RWPE2 (cell line): ENCODE measurements at regions not wholly inside any gene's neighbourhood (a gene's known extent, or its start where the extent isn't known, plus 50 kb on each side); places are given as distances from the start of the nearest gene placed in this dataset.
A peak's percentile ranks its signal among the peaks of the same experiment; 100 is the strongest.

Experiments
- ATAC-seq: fragments of 200-7000 bp; cut with Tn5 transposase; 3 replicates; pipeline ENCODE4 v1.9.1; 2021; ENCODE audit warnings: low read depth
- DNase-seq: peaks from one replicate; pipeline ENCODE4 v3.0.0-alpha.2; 2020; ENCODE audit warnings: low spot score
- H3K27ac ChIP-seq: fragments of 450-650 bp; 2 replicates; pipeline ENCODE4 v1.5.1; 2017; ENCODE audit warnings: mild to moderate bottlenecking; ENCODE audit not compliant: poor library complexity, severe bottlenecking
- H3K27me3 ChIP-seq: fragments of 250-450 bp; sonication (Bioruptor Pico); 2 replicates; pipeline ENCODE4 v1.5.1; 2021; ENCODE audit warnings: mild to moderate bottlenecking, moderate library complexity; ENCODE audit not compliant: insufficient read depth, poor library complexity, severe bottlenecking
- H3K36me3 ChIP-seq: fragments of 250-450 bp; sonication (Bioruptor Pico); 2 replicates; pipeline ENCODE4 v1.5.1; 2020; ENCODE audit warnings: low read depth, mild to moderate bottlenecking, moderate library complexity
- H3K4me1 ChIP-seq: fragments of 250-450 bp; sonication (Bioruptor Pico); 2 replicates; pipeline ENCODE4 v1.5.1; 2021; ENCODE audit warnings: mild to moderate bottlenecking, moderate library complexity; ENCODE audit not compliant: insufficient read depth, poor library complexity, severe bottlenecking
- H3K4me3 ChIP-seq: fragments of 250-450 bp; sonication (Bioruptor Pico); 2 replicates; pipeline ENCODE4 v1.5.1; 2021; ENCODE audit warnings: mild to moderate bottlenecking, moderate library complexity; ENCODE audit not compliant: severe bottlenecking
- H3K9me3 ChIP-seq: fragments of 250-450 bp; sonication (Bioruptor Pico); 2 replicates; pipeline ENCODE4 v1.5.1; 2021; ENCODE audit warnings: mild to moderate bottlenecking, moderate library complexity; ENCODE audit not compliant: severe bottlenecking
- CTCF ChIP-seq: fragments of 450-650 bp; IDR thresholded peaks from one replicate; pipeline ENCODE4 v1.5.1; 2017; ENCODE audit warnings: mild to moderate bottlenecking, moderate library complexity; ENCODE audit not compliant: poor library complexity, severe bottlenecking

DNA sequence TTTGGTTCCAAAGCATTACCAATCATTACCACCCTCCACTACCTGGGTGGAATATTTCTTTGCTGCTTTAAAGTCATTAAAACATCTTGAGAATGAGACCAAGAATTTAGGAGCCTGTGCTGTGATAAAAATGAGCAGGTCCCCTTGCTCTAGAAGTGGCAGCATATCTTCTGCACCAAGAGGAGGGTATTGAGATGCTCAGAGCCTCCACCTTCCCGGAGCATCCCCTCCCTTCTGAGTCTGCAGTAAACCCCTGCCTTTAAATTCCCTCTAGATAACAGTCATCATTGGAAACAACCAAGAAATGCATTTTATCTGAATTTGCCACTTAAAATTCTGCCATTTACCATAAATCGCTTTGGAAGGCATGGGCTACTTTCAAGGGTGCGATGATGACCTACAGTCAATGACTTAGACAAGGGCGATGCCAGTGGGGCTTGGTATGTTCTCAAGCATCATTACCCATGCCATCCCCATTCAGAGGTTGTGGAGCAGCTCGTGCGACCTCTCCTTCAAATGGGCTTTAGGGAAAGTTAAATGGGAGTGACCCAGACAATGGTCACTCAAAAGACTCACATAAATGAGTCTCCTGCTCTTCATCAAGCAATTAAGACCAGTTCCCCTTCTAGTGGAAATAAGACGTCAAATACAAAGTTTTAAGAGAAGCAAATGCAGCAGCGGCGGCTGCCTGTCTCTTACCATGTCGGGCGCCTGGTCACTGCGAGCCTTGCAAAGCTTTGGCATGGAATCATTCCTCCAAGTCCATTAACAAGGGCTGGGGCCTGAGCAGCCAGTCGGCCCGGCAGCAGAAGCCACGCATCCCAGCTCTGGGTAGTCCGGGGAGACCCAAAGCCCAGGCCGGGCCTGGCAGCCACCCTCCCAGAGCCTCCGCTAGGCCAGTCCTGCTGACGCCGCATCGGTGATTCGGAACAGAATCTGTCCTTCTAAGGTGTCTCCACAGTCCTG is 334.5 kb downstream of the TMEM121 start:
- H3K36me3 ChIP-seq = no peaks in the 10 kb centered on the region
- no peaks in the 10 kb centered on the region for H3K4me1 ChIP-seq
- ATAC-seq = no peak
- no peak overlapping the region for H3K27ac ChIP-seq
- TF ChIP-seq CTCF = no peak
- DNase-seq = peak; percentile 58
- peaks cover 9% of the 10 kb centered on the region for H3K9me3 ChIP-seq
- no peak overlapping the region for H3K4me3 ChIP-seq
- no peaks in the 10 kb centered on the region for H3K27me3 ChIP-seq

GRCh38 chr14:105861985-105862465 is 335.6 kb downstream of the TMEM121 start:
- Histone ChIP-seq H3K9me3 (peaks cover 3% of the 10 kb centered on the region), H3K27me3 (no peaks in the 10 kb centered on the region), H3K36me3 (no peaks in the 10 kb centered on the region), H3K27ac (no peak overlapping the region), H3K4me3 (no peak overlapping the region), H3K4me1 (no peaks in the 10 kb centered on the region)
- DNase-seq (peak; percentile 28), ATAC-seq (no peak)
- TF ChIP-seq CTCF = no peak

GRCh38 chr14:105862581-105863239 is 336.3 kb downstream of the TMEM121 start:
- H3K9me3 ChIP-seq = peaks cover 3% of the 10 kb centered on the region
- TF ChIP-seq CTCF = no peak
- no peak for ATAC-seq
- H3K4me1 ChIP-seq = no peaks in the 10 kb centered on the region
- H3K27ac ChIP-seq = no peak overlapping the region
- H3K36me3 ChIP-seq = no peaks in the 10 kb centered on the region
- H3K4me3 ChIP-seq = no peak overlapping the region
- H3K27me3 ChIP-seq = no peaks in the 10 kb centered on the region
- DNase-seq = peak; percentile 34

GRCh38 chr14:105863296-105864108 is 337.1 kb downstream of the TMEM121 start:
- H3K4me3 ChIP-seq = no peak overlapping the region
- H3K27ac ChIP-seq = no peak overlapping the region
- H3K4me1 ChIP-seq = no peaks in the 10 kb centered on the region
- no peak for TF ChIP-seq CTCF
- peaks cover 3% of the 10 kb centered on the region for H3K9me3 ChIP-seq
- DNase-seq (peak; percentile 55), ATAC-seq (no peak)
- no peaks in the 10 kb centered on the region for H3K36me3 ChIP-seq
- H3K27me3 ChIP-seq = no peaks in the 10 kb centered on the region
